Liver (tissue), 3 donors: ENCODE measurements at regions not wholly inside any gene's neighbourhood (a gene's known extent, or its start where the extent isn't known, plus 50 kb on each side); places are given as distances from the start of the nearest gene placed in this dataset.

ENCODE experiments used
- ATF3 ChIP-seq: IDR thresholded peaks from 2 replicates; pipeline ENCODE4 v1.6.1; 2016; ENCODE audit warnings: antibody characterized with exemption
- CTCF ChIP-seq: fragments of 150-350 bp; IDR thresholded peaks from 2 replicates; pipeline ENCODE4 v1.5.1; 2017; ENCODE audit warnings: improper control_type of control experiment, low read depth, low read length; ENCODE audit not compliant: missing input control
- EGR1 ChIP-seq, 2 donors: IDR thresholded peaks; 2 replicates each; pipeline ENCODE4 v1.6.1; 2016 to 2018; ENCODE audit warnings: antibody characterized with exemption in 2 of 2, low read depth in 2 of 2
- JUND ChIP-seq, 2 donors: IDR thresholded peaks; 2 replicates each; pipeline ENCODE4 v1.6.1; 2016; ENCODE audit warnings: antibody characterized with exemption in 2 of 2
- MAX ChIP-seq: IDR thresholded peaks from 2 replicates; pipeline ENCODE4 v1.6.1; 2016; ENCODE audit warnings: antibody characterized with exemption
- RAD21 ChIP-seq, 2 donors: IDR thresholded peaks; 2 replicates each; pipeline ENCODE4 v1.6.1; 2016; ENCODE audit warnings: antibody characterized with exemption in 2 of 2, mild to moderate bottlenecking in 2 of 2
- REST ChIP-seq: IDR thresholded peaks from 2 replicates; pipeline ENCODE4 v1.6.1; 2016; ENCODE audit warnings: antibody characterized with exemption, mild to moderate bottlenecking
- SP1 ChIP-seq: IDR thresholded peaks from 2 replicates; pipeline ENCODE4 v1.6.1; 2018; ENCODE audit warnings: antibody characterized with exemption, mild to moderate bottlenecking
- YY1 ChIP-seq: IDR thresholded peaks from 2 replicates; pipeline ENCODE4 v1.6.1; 2016; ENCODE audit warnings: antibody characterized with exemption, mild to moderate bottlenecking
- donor health status: healthy.
- donor health status: healthy.

- no peak for TF ChIP-seq CTCF
- no peak for TF ChIP-seq SP1
- no peak for TF ChIP-seq YY1
- TF ChIP-seq JUND (IDR thresholded peaks at IDR 0.05): no peak
- no peak for TF ChIP-seq RAD21 (IDR thresholded peaks at IDR 0.05)
- no peak for TF ChIP-seq MAX
- no peak for TF ChIP-seq ATF3
- TF ChIP-seq EGR1 (IDR thresholded peaks at IDR 0.05; ENCODE audit: low read depth in 2 of 2): no peak
- TF ChIP-seq REST: no peak
These were observed 187.5 kb upstream of the ZC3H12A start for GRCh38 chr1:37286881-37287280.
